H1 (cell line): ENCODE measurements at regions not wholly inside any gene's neighbourhood (a gene's known extent, or its start where the extent isn't known, plus 50 kb on each side); places are given as distances from the start of the nearest gene placed in this dataset.

Experiments used
- CTCF ChIA-PET: fragments of 300-600 bp; sonication (Branson Sonifier 250); formaldehyde crosslinking; loops from one replicate; lab custom pipeline; 2021; ENCODE audit not compliant: partially characterized antibody; lab: Charles Lee
- POLR2A ChIA-PET: fragments of 300-600 bp; sonication (Branson Sonifier 250); formaldehyde crosslinking; loops from one replicate; lab custom pipeline; 2021; ENCODE audit warnings: inconsistent platforms; ENCODE audit not compliant: partially characterized antibody; lab: Charles Lee
- DNase-seq, 2 experiments: peaks; one replicate each; pipeline versions ENCODE4 v3.0.0 to v3.0.0-alpha.2; 2010 to 2022; ENCODE audit warnings: low spot score in 2 of 2, low read depth in 1 of 2, mixed read lengths in 1 of 2
- FAIRE-seq: peaks from 2 replicates; lab custom pipeline; 2011; peaks lifted over from hg19 to GRCh38; lab: Jason Lieb, UNC
- H2AFZ ChIP-seq: 2 replicates; pipeline ENCODE4 v1.8.1; 2012; ENCODE audit warnings: low read length, inconsistent platforms
- H2AK5ac ChIP-seq: 2 replicates; pipeline ENCODE4 v1.6.1; 2013; ENCODE audit warnings: low read depth, low read length
- H2BK120ac ChIP-seq: replicated peaks from 2 replicates; pipeline ENCODE3; 2013; ENCODE audit warnings: low read depth, low read length, inconsistent platforms
- H2BK12ac ChIP-seq: 2 replicates; pipeline ENCODE4 v1.6.1; 2013; ENCODE audit warnings: low read depth, low read length
- H2BK15ac ChIP-seq: 2 replicates; pipeline ENCODE4 v1.6.1; 2013; ENCODE audit warnings: low read length
- H2BK20ac ChIP-seq: 2 replicates; pipeline ENCODE4 v1.6.1; 2013; ENCODE audit warnings: low read length
- H2BK5ac ChIP-seq: 2 replicates; pipeline ENCODE4 v1.6.1; 2013; ENCODE audit warnings: low read depth, low read length
- H3K14ac ChIP-seq: 2 replicates; pipeline ENCODE4 v1.6.1; 2013; ENCODE audit warnings: inconsistent platforms; ENCODE audit not compliant: insufficient read length
- H3K18ac ChIP-seq: 2 replicates; pipeline ENCODE4 v1.6.1; 2013; ENCODE audit warnings: low read length; ENCODE audit errors: extremely low read depth
- H3K23ac ChIP-seq: 2 replicates; pipeline ENCODE4 v1.6.1; 2013; ENCODE audit warnings: inconsistent platforms; ENCODE audit not compliant: insufficient read length
- H3K23me2 ChIP-seq: 2 replicates; pipeline ENCODE4 v1.6.1; 2013; ENCODE audit warnings: low read depth, low read length
- H3K27ac ChIP-seq: 2 replicates; pipeline ENCODE4 v1.6.1; 2011; ENCODE audit warnings: low read depth, low read length, inconsistent platforms
- H3K27me3 ChIP-seq, 4 experiments: replicated peaks in 1 of 4; 1 replicate in 1 of 4; 2 replicates in 3 of 4; pipeline versions ENCODE4 v1.6.1 to v1.8.1; 2011 to 2013; ENCODE audit warnings: low read length in 3 of 4, mild to moderate bottlenecking in 3 of 4, inconsistent platforms in 2 of 4, mixed read lengths in 2 of 4, moderate library complexity in 1 of 4; ENCODE audit not compliant: control insufficient read depth in 3 of 4, insufficient read depth in 3 of 4; ENCODE audit errors: extremely low read depth in 1 of 4
- H3K36me3 ChIP-seq, 4 experiments: 2 replicates each; pipeline versions ENCODE4 v1.6.1 to v1.8.1; 2011 to 2013; ENCODE audit warnings: mild to moderate bottlenecking in 4 of 4, low read length in 3 of 4, moderate library complexity in 2 of 4, control low read depth in 1 of 4, inconsistent platforms in 1 of 4; ENCODE audit not compliant: insufficient read depth in 4 of 4, control insufficient read depth in 2 of 4
- H3K4ac ChIP-seq: replicated peaks from 2 replicates; pipeline ENCODE3; 2013; ENCODE audit warnings: low read length, low read depth, mixed read lengths, inconsistent platforms; ENCODE audit not compliant: insufficient read length
- H3K4me1 ChIP-seq, 4 experiments: replicated peaks in 1 of 4; 1 replicate in 1 of 4; 2 replicates in 3 of 4; pipeline versions ENCODE4 v1.6.1 to v1.8.1; 2011 to 2013; ENCODE audit warnings: low read length in 3 of 4, inconsistent platforms in 2 of 4, mixed read lengths in 1 of 4; ENCODE audit not compliant: insufficient read depth in 4 of 4, control insufficient read depth in 3 of 4
- H3K4me2 ChIP-seq, 2 experiments: 2 replicates each; pipeline versions ENCODE4 v1.6.1 to v1.8.1; 2011 to 2013; ENCODE audit warnings: low read depth in 2 of 2, low read length in 2 of 2, control low read depth in 1 of 2, inconsistent platforms in 1 of 2, mild to moderate bottlenecking in 1 of 2; ENCODE audit not compliant: insufficient read depth in 1 of 2
- H3K4me3 ChIP-seq, 4 experiments: fragments of 200-600, 300-600 bp in 1 of 4; sonication (generic), shearing (Covaris generic), sonication (Bioruptor Twin) in 1 of 4; 2 replicates each; pipeline versions ENCODE4 v1.5.1 to v1.8.1; 2011 to 2016; ENCODE audit warnings: low read length in 4 of 4, low read depth in 3 of 4, control low read depth in 2 of 4, inconsistent platforms in 2 of 4, mild to moderate bottlenecking in 2 of 4, mixed read lengths in 1 of 4, moderate library complexity in 1 of 4; ENCODE audit not compliant: insufficient read depth in 2 of 4; ENCODE audit errors: extremely low read depth in 1 of 4
- H3K56ac ChIP-seq: replicated peaks from 2 replicates; pipeline ENCODE3; 2013; ENCODE audit warnings: low read depth, mild to moderate bottlenecking, mixed read lengths, low read length, inconsistent platforms; ENCODE audit not compliant: insufficient read length
- H3K79me1 ChIP-seq: 2 replicates; pipeline ENCODE4 v1.6.1; 2013; ENCODE audit warnings: low read depth, low read length, control low read depth
- H3K79me2 ChIP-seq, 2 experiments: 2 replicates each; pipeline versions ENCODE4 v1.6.1 to v1.8.1; 2012 to 2013; ENCODE audit warnings: low read length in 2 of 2, mild to moderate bottlenecking in 2 of 2, inconsistent platforms in 1 of 2; ENCODE audit not compliant: insufficient read depth in 2 of 2, control insufficient read depth in 1 of 2
- H3K9ac ChIP-seq, 4 experiments: replicated peaks in 1 of 4; 1 replicate in 1 of 4; 2 replicates in 3 of 4; pipeline versions ENCODE4 v1.6.1 to v1.8.1; 2011 to 2013; ENCODE audit warnings: low read depth in 3 of 4, low read length in 3 of 4, control low read depth in 2 of 4, mild to moderate bottlenecking in 2 of 4, moderate library complexity in 2 of 4, inconsistent platforms in 1 of 4; ENCODE audit errors: extremely low read depth in 1 of 4
- H3K9me3 ChIP-seq, 2 experiments: 2 replicates each; pipeline versions ENCODE4 v1.6.1 to v1.8.1; 2012 to 2013; ENCODE audit warnings: mild to moderate bottlenecking in 2 of 2, moderate library complexity in 2 of 2, control low read depth in 1 of 2, inconsistent platforms in 1 of 2, low read depth in 1 of 2, low read length in 1 of 2, mixed read lengths in 1 of 2; ENCODE audit not compliant: insufficient read depth in 2 of 2
- H4K20me1 ChIP-seq, 2 experiments: replicated peaks in 1 of 2; 2 replicates each; pipeline versions ENCODE3 to v1.8.1; 2011 to 2013; ENCODE audit warnings: inconsistent platforms in 2 of 2, low read length in 2 of 2, mild to moderate bottlenecking in 1 of 2; ENCODE audit not compliant: insufficient read depth in 2 of 2, control insufficient read depth in 1 of 2
- H4K5ac ChIP-seq: 2 replicates; pipeline ENCODE4 v1.6.1; 2013; ENCODE audit warnings: low read length, low read depth, mixed read lengths, inconsistent platforms; ENCODE audit not compliant: insufficient read length
- H4K8ac ChIP-seq: 2 replicates; pipeline ENCODE4 v1.8.0; 2013; ENCODE audit warnings: mild to moderate bottlenecking, moderate library complexity, low read length, inconsistent platforms; ENCODE audit not compliant: insufficient read depth; ENCODE audit errors: extremely low read depth
- H4K91ac ChIP-seq: replicated peaks from 2 replicates; pipeline ENCODE3; 2013; ENCODE audit warnings: low read length, mixed read lengths, inconsistent platforms; ENCODE audit not compliant: insufficient read length
- BRCA1 ChIP-seq: IDR thresholded peaks from 2 replicates; pipeline ENCODE4 v1.6.1; 2012; ENCODE audit warnings: low read depth, low read length, improper control_type of control experiment
- EZH2 ChIP-seq: fragments of 200-600 bp; sonication (generic); IDR thresholded peaks from 2 replicates; pipeline ENCODE4 v1.7.1; 2012; ENCODE audit warnings: low read depth, mild to moderate bottlenecking, moderate library complexity, low read length, inconsistent platforms; ENCODE audit not compliant: severe bottlenecking
- JUN ChIP-seq: IDR thresholded peaks from 2 replicates; pipeline ENCODE4 v1.6.1; 2011; ENCODE audit warnings: low read depth, mild to moderate bottlenecking, improper control_type of control experiment, low read length
- WGBS, 2 experiments: shearing (Covaris generic) in 1 of 2; methylation state at CpG; one replicate each; pipeline versions ENCODE4 v1.1.6 to v1.1.7; 2013 to 2015; ENCODE audit warnings: low lambda C conversion rate in 2 of 2, mixed read lengths in 2 of 2, inconsistent platforms in 1 of 2, low coverage in 1 of 2, missing lambda C conversion rate in 1 of 2; ENCODE audit not compliant: insufficient replicate concordance in 2 of 2, insufficient coverage in 1 of 2, insufficient read length in 1 of 2; ENCODE audit errors: extremely low coverage in 1 of 2, missing lambda C conversion rate in 1 of 2; 5-methylcytosine and 5-hydroxymethylcytosine counted together

DNA sequence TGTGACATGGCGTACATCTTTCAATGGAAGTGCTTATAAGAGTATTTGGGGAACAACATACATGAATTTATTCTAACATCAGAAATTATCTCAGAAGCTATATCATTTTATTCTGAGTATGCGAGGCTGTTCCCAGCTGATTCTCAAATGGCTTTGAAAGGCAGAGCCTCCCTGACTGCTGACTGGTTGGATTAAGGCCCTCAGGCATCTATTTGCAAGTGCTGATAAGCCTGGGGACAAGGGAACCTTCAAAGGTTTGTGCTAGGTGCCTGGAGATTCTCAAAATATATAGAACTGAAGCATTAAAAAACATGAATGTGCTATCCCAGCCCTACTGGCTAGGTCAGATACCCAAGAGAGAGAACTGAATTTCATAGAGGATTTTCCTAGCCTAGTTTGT lies 235.1 kb downstream of the LURAP1L start:
- Histone ChIP-seq H3K14ac (no peak overlapping the region), H2BK20ac (no peak overlapping the region), H4K91ac (no peak overlapping the region), H4K8ac (no peak overlapping the region), H3K4me1 (no peaks in the 10 kb centered on the region), H3K27me3 (no peaks in the 10 kb centered on the region), H4K20me1 (no peaks in the 10 kb centered on the region), H3K4ac (no peak overlapping the region), H3K23me2 (no peaks in the 10 kb centered on the region), H3K4me2 (no peak overlapping the region), H2BK120ac (no peak overlapping the region), H3K79me1 (no peaks in the 10 kb centered on the region), H3K56ac (no peak overlapping the region), H4K5ac (no peak overlapping the region), H3K18ac (no peak overlapping the region), H3K79me2 (no peaks in the 10 kb centered on the region), H3K9ac (no peak overlapping the region), H3K23ac (no peak overlapping the region), H2AFZ (no peak overlapping the region), H3K27ac (no peak overlapping the region), H2BK5ac (no peak overlapping the region), H3K4me3 (no peak overlapping the region), H2BK12ac (no peak overlapping the region), H2BK15ac (no peak overlapping the region), H3K9me3 (no peaks in the 10 kb centered on the region), H3K36me3 (no peaks in the 10 kb centered on the region), H2AK5ac (no peak overlapping the region)
- no peak for FAIRE-seq
- TF ChIP-seq JUN (no peak), EZH2 (no peak), BRCA1 (no peak)
- CTCF ChIA-PET, result no interaction called here
- WGBS, 2 experiments, result 92% methylated on average over 2 of the region's 2 CpGs; no CpG with 5 or more reads in 1 of the 2 experiments
- POLR2A ChIA-PET, result no interaction called here
- DNase-seq, result no peak
